ENCODE measurements at regions not wholly inside any gene's neighbourhood (a gene's known extent, or its start where the extent isn't known, plus 50 kb on each side); places are given as distances from the start of the nearest gene placed in this dataset.
"Not testable (repeated sequence)": the region's sequence is repeated elsewhere in the genome, so short reads cannot be mapped to it uniquely, and the experiment has no call there.

DNA sequence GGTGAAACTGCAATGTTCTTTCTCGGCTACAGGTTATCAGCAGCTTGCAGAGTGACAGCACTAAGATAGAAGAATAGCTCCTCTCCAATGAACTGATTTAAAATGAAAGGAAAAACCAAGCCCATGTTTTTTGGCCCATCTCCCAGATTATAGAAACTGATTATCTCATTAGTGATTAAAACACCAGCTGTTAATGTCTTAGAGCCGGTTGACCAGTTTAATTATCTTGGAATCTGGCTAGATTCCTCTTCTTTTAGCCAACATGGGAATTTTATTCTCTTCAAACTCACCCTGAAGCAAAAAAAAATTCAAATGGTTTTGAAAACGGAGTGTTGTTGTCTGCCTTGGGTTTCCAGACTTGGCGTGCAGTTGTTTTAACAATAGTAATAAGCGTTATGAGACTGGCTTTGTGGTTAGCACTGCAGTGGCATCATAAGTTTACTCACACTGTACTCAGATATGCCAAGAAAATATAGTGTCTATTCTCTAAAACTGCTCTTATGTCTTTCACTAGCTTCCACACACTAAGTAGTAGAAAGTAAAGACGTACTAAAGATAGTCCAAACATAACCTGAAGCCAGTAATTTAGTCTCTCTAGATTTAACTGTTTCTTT is 665.3 kb downstream of the STK39 start:
- TF ChIP-seq, protein P1, sequence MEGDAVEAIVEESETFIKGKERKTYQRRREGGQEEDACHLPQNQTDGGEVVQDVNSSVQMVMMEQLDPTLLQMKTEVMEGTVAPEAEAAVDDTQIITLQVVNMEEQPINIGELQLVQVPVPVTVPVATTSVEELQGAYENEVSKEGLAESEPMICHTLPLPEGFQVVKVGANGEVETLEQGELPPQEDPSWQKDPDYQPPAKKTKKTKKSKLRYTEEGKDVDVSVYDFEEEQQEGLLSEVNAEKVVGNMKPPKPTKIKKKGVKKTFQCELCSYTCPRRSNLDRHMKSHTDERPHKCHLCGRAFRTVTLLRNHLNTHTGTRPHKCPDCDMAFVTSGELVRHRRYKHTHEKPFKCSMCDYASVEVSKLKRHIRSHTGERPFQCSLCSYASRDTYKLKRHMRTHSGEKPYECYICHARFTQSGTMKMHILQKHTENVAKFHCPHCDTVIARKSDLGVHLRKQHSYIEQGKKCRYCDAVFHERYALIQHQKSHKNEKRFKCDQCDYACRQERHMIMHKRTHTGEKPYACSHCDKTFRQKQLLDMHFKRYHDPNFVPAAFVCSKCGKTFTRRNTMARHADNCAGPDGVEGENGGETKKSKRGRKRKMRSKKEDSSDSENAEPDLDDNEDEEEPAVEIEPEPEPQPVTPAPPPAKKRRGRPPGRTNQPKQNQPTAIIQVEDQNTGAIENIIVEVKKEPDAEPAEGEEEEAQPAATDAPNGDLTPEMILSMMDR (IDR thresholded peaks at IDR 0.05; ENCODE audit: low read depth, low read length) = no peak
- no peak overlapping the region for H3K4me3 ChIP-seq (ENCODE audit: low read depth, low read length)

DNA sequence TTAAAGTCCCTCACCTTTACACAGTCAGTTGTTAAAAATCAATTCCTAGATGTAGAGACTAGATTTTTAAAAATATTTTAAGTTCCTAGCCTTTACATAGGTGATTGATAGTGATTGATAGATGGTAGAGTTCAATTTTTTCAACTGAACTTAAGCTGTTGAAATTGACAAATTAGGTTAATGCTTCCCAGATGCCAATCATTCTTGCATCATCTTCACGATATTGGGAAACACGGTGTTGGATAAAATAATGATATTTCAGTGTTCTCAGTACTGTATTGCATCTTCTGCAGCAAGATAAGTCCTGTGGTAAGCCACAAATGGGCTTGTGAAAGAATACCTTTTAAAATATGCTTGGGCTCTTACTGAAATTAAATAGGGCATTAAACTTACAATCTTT is 667.6 kb downstream of the STK39 start:
- TF ChIP-seq, protein P1 (IDR thresholded peaks at IDR 0.05; ENCODE audit: low read depth, low read length) = no peak
- no peak overlapping the region for H3K4me3 ChIP-seq (ENCODE audit: low read depth, low read length)

DNA sequence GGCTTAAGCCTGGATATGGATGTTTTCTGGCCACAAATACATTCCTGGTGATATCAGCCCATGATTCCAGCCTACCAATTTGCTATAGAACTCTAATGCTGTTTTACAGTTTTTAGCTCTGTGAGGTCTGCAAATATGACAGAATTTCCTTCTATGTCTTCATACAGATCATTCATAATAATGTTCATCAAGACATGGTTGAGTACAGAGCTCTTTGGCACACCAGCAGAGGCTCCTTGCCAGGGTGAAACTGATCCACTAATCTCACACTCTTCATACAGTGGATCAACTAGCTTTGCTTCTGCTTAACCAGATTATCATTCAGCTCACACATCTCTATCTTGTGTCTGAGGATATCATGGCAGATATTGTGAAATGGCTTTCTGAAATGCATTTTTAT is 672.1 kb downstream of the STK39 start:
- no peak overlapping the region for H3K4me3 ChIP-seq (ENCODE audit: low read depth, low read length)
- TF ChIP-seq, protein P1 (IDR thresholded peaks at IDR 0.05; ENCODE audit: low read depth, low read length) = no peak

DNA sequence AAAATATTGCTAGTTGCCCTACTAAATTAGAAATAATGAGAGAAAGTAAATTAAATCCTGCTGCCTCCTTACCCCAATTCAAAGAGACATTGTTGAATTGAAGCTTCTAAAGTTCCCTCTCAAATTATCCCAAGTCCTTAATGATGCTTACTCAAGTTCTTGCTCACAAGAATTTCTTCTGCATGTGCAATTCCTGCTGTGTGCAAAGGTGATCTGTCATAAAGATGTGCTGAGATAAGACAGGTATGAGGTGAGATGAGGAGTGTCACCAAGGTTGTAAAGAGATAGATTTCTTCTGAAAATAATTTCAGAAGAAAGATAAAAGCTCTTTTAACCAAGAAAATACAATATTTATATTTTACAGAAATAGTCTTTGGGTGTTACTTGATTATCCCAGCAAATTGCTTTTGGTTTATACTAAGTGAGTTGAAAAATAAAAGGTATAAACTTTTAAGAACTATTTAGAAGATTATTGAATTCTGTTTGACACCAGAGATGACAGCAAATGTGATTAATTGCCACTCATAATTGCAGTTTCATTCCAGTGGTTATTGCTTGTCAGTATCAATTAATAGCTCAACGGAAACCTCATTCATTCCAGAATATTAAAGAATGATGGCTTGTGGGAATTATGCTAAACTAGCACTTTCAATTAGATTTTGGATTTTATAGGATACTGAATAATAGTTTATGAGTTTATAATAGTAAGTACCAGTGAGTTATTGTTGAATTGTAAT is 674.3 kb downstream of the STK39 start:
- no peak overlapping the region for H3K4me3 ChIP-seq (ENCODE audit: low read depth, low read length)
- TF ChIP-seq, protein P1 (IDR thresholded peaks at IDR 0.05; ENCODE audit: low read depth, low read length) = no peak

DNA sequence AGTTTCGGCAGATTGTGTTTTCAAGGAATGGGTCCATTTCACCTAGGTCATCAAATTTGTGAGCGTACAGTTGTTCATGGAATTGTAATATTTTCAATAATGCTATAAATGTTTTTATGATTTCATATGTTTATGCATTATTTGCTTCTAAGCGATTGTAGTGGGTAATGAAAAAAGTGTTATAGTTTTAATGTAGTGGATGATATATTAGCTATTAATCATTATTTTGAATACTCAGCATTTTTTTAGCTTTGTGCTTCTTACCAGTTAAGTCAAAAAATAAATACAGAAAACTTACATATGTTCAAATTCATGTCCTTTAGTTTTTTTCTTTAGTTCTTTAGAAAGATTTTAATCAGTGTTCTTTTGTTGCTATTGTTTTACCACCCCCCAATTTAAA is 677.0 kb downstream of the STK39 start:
- no peak overlapping the region for H3K4me3 ChIP-seq (ENCODE audit: low read depth, low read length)
- TF ChIP-seq, protein P1 (IDR thresholded peaks at IDR 0.05; ENCODE audit: low read depth, low read length) = no peak

DNA sequence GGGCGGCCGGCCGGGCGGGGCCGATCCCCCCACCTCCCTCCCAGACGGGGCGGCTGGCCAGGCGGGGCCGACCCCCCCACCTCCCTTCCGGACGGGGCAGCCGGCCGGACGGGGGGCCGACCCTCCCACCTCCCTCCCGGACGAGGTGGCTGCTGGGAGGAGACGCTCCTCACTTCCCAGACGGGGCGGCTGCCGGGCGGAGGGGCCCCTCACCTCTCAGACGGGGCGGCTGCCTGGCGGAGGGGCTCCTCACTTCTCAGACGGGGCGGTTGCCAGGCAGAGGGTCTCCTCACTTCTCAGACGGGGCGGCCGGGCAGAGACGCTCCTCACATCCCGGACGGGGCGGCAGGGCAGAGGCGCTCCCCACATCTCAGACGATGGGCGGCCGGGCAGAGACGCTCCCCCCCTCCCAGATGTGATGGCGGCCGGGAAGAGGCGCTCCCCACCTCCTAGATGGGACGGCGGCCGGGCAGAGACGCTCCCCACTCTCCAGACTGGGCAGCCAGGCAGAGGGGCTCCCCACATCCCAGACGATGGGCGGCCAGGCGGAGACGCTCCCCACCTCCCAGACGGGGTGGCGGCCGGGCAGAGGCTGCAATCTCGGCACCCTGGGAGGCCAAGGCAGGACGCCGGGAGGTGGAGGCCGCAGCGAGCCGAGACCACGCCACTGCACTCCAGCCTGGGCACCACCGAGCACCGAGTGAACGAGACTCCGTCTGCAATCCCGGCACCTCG is 675.8 kb downstream of the XIRP2 start:
- not testable (repeated sequence) for H3K4me3 ChIP-seq (ENCODE audit: low read depth, low read length)

DNA sequence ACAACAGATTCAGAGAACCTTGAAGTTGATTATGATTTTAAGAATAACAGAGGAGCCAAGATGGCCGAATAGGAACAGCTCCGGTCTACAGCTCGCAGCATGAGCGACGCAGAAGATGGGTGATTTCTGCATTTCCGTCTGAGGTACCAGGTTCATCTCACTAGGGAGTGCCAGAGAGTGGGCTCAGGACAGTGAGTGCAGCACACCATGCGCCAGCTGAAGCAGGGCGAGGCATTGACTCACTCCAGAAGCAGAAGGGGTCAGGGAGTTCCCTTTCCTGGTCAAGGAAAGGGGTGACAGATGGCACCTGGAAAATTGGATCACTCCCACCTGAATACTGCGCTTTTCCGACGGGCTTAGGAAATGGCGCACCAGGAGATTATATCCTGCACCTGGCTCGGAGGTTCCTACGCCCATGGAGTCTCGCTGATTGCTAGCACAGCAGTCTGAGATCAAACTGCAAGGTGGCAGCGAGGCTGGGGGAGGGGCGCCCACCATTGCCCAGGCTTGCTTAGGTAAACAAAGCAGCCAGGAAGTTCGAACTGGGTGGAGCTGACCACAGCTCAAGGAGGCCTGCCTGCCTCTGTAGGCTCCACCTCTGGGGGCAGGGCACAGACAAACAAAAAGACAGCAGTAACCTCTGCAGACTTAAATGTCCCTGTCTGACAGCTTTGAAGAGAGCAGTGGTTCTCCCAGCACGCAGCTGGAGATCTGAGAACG is 670.2 kb downstream of the XIRP2 start:
- not testable (repeated sequence) for H3K4me3 ChIP-seq (ENCODE audit: low read depth, low read length)

Measured in WI38 (cell line).